K562 (cell line): ENCODE measurements at regions not wholly inside any gene's neighbourhood (a gene's known extent, or its start where the extent isn't known, plus 50 kb on each side); places are given as distances from the start of the nearest gene placed in this dataset.

Experiments
- ATAC-seq: fragments of 200-7000 bp; cut with Tn5 transposase; 3 replicates; pipeline ENCODE4 v1.9.1; 2020; ENCODE audit warnings: moderate library complexity
- BruUV-seq: library from RNA; stranded (reverse); fragments of 400-500 nt; replicated peaks from 2 replicates; lab custom pipeline; 2021; lab: Mats Ljungman, UMichigan
- CTCF ChIA-PET: fragments of 300-600 bp; formaldehyde crosslinking; extraction: SDS; loops from one replicate; lab custom pipeline; 2021; ENCODE audit warnings: low intra/inter-chr PET ratio; lab: Yijun Ruan, JAX
- POLR2A ChIA-PET: fragments of 300-600, 350-650 bp; sonication (Branson Sonifier 250); formaldehyde crosslinking; extraction: SDS; loops from one replicate; lab custom pipeline; 2021; ENCODE audit warnings: antibody characterized with exemption, inconsistent platforms; lab: Yijun Ruan, JAX
- DNase-seq, 4 experiments: peaks; one replicate each; pipeline versions ENCODE4 v3.0.0 to v3.0.0-alpha.2; 2011 to 2018; ENCODE audit warnings: low spot score in 3 of 4, mixed read lengths in 3 of 4; ENCODE audit errors: extremely low read depth in 1 of 4
- FAIRE-seq: peaks from 2 replicates; lab custom pipeline; 2011; peaks lifted over from hg19 to GRCh38; lab: Jason Lieb, UNC
- H2AFZ ChIP-seq: 2 replicates; pipeline ENCODE4 v1.6.0; 2011; ENCODE audit warnings: low read depth, low read length, control low read depth, inconsistent platforms
- H3K27ac ChIP-seq: fragments of 200-600 bp; 3 replicates; pipeline ENCODE4 v1.8.0; 2011; ENCODE audit warnings: low read depth, mild to moderate bottlenecking, control low read depth, inconsistent platforms, low read length, moderate library complexity, mixed read lengths; ENCODE audit errors: extremely low read depth
- H3K27me3 ChIP-seq, 2 experiments: fragments of 300-600 bp in 1 of 2; 2 replicates in 1 of 2; 3 replicates in 1 of 2; pipeline versions ENCODE4 v1.6.0 to v1.8.0; 2011; ENCODE audit warnings: inconsistent platforms in 2 of 2, low read length in 2 of 2, mild to moderate bottlenecking in 1 of 2, mixed read lengths in 1 of 2, moderate library complexity in 1 of 2; ENCODE audit not compliant: control insufficient read depth in 2 of 2, insufficient read depth in 2 of 2
- H3K36me3 ChIP-seq: fragments of 300-600 bp; 3 replicates; pipeline ENCODE4 v1.8.0; 2011; ENCODE audit warnings: mild to moderate bottlenecking, low read length, inconsistent platforms; ENCODE audit not compliant: control insufficient read depth, insufficient read depth
- H3K4me1 ChIP-seq, 2 experiments: fragments of 200-600 bp in 1 of 2; replicated peaks in 1 of 2; 2 replicates in 1 of 2; 3 replicates in 1 of 2; pipeline versions ENCODE4 v1.5.1 to v1.8.0; 2011; ENCODE audit warnings: inconsistent platforms in 2 of 2, low read length in 2 of 2, mild to moderate bottlenecking in 1 of 2, mixed read lengths in 1 of 2, moderate library complexity in 1 of 2; ENCODE audit not compliant: control insufficient read depth in 2 of 2, insufficient read depth in 2 of 2
- H3K4me2 ChIP-seq: 2 replicates; pipeline ENCODE4 v1.6.1; 2011; ENCODE audit warnings: low read length, control low read depth, inconsistent platforms, mixed read lengths; ENCODE audit not compliant: insufficient read depth
- H3K4me3 ChIP-seq: fragments of 200-600 bp; sonication (generic), shearing (Covaris generic); 2 replicates; pipeline ENCODE4 v1.5.1; 2016; ENCODE audit warnings: control low read depth, inconsistent platforms
- H3K79me2 ChIP-seq: fragments of 200-600 bp; 3 replicates; pipeline ENCODE4 v1.8.0; 2011; ENCODE audit warnings: low read length, inconsistent platforms; ENCODE audit not compliant: control insufficient read depth, insufficient read depth
- H3K9ac ChIP-seq, 2 experiments: 2 replicates each; pipeline versions ENCODE4 v1.6.0 to v1.6.1; 2011; ENCODE audit warnings: low read depth in 2 of 2, low read length in 2 of 2, control low read depth in 1 of 2, inconsistent platforms in 1 of 2, mild to moderate bottlenecking in 1 of 2, mixed read lengths in 1 of 2; ENCODE audit not compliant: insufficient read depth in 1 of 2
- H3K9me1 ChIP-seq: one replicate; pipeline ENCODE4 v1.6.0; 2011; ENCODE audit warnings: inconsistent platforms, mild to moderate bottlenecking, low read length, moderate library complexity; ENCODE audit not compliant: control insufficient read depth, insufficient read depth
- H3K9me3 ChIP-seq: replicated peaks from 2 replicates; pipeline ENCODE4 v1.5.1; 2011; ENCODE audit warnings: low read depth, low read length, inconsistent platforms; ENCODE audit not compliant: control insufficient read depth, insufficient read depth
- H4K20me1 ChIP-seq: replicated peaks from 2 replicates; pipeline ENCODE4 v1.6.1; 2011; ENCODE audit warnings: low read length, inconsistent platforms, mixed read lengths; ENCODE audit not compliant: control insufficient read depth, insufficient read depth
- CTBP1 ChIP-seq: fragments of 450-650 bp; IDR thresholded peaks from 2 replicates; pipeline ENCODE4 v1.6.1; 2016; ENCODE audit warnings: borderline replicate concordance
- KDM1A ChIP-seq, 2 experiments: fragments of 450-650 bp; IDR thresholded peaks; 2 replicates each; pipeline ENCODE4 v1.6.1; 2016; ENCODE audit warnings: mild to moderate bottlenecking in 2 of 2
- NEUROD1 ChIP-seq: fragments of 150-350 bp; IDR thresholded peaks from 2 replicates; pipeline ENCODE4 v1.6.1; 2014; ENCODE audit warnings: borderline replicate concordance, low read length, low read depth; ENCODE audit not compliant: partially characterized antibody
- RCOR1 ChIP-seq, 2 experiments: IDR thresholded peaks; 2 replicates each; pipeline ENCODE4 v1.6.1; 2012; ENCODE audit warnings: low read depth in 2 of 2, low read length in 2 of 2, borderline replicate concordance in 1 of 2, improper control_type of control experiment in 1 of 2
- SMARCB1 ChIP-seq: IDR thresholded peaks from 2 replicates; pipeline ENCODE4 v1.6.1; 2011; ENCODE audit warnings: improper control_type of control experiment, low read depth; ENCODE audit not compliant: insufficient read length
- ZFX ChIP-seq: sonication (generic); formaldehyde crosslinking; IDR thresholded peaks from 2 replicates; pipeline ENCODE4 v1.8.0; 2022; ENCODE audit warnings: mild to moderate bottlenecking, missing genetic modification reagents, moderate library complexity
- ZNF274 ChIP-seq: IDR thresholded peaks from 2 replicates; pipeline ENCODE4 v1.6.1; 2011; ENCODE audit warnings: low read depth, mild to moderate bottlenecking, low read length, moderate library complexity, borderline replicate concordance
- WGBS: fragments of 100-300 bp; shearing (Covaris generic); methylation state at CpG from one replicate; pipeline ENCODE4 v1.1.6; 2016; ENCODE audit warnings: low coverage, mixed read lengths; ENCODE audit not compliant: insufficient coverage; ENCODE audit errors: missing lambda C conversion rate; 5-methylcytosine and 5-hydroxymethylcytosine counted together
- in situ Hi-C: fragments of 300-500 bp; cut with MboI; formaldehyde crosslinking; loops from 4 replicates; pipeline ENCODE4 v1.15.0; 2018; ENCODE audit warnings: inconsistent platforms, mixed read lengths
- intact Hi-C: fragments of 100-400 bp; cut with micrococcal nuclease; formaldehyde crosslinking; loops from 2 replicates; pipeline ENCODE4 v1.14.2; 2022
- TF ChIP-seq, protein P1 (sequence below): fragments of 250-450 bp; sonication (Bioruptor Pico); IDR thresholded peaks from 2 replicates; pipeline ENCODE4 v1.8.0; 2022; ENCODE audit warnings: moderate library complexity, mild to moderate bottlenecking, inconsistent platforms
- TF ChIP-seq, protein P2 (sequence below), 2 experiments: IDR thresholded peaks; 2 replicates each; pipeline ENCODE4 v1.6.1; 2012; ENCODE audit warnings: improper control_type of control experiment in 2 of 2, low read depth in 2 of 2, low read length in 2 of 2, borderline replicate concordance in 1 of 2

DNA sequence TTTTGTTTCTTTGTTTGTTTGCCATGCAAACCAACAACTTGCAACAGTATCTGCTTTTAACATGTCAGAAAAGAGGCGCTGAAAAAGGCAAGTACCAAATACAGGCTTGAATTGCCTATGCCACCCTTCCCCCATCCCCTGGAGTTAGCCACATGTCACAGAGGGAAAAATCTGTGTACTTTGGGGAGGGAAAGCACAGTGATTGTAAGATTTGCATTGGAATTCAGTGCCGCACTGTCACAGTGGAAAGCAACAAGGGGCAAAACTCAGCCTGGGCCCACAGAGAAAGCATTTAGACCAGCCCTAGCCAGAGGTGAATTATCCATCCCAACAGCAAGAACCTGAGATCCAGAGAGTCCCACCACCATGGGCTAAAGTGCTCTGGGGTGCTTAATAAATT is 52.4 kb upstream of the ACADM start:
- no peaks in the 10 kb centered on the region for H3K27me3 ChIP-seq
- no peaks in the 10 kb centered on the region for H3K36me3 ChIP-seq
- ATAC-seq (peak; percentile 4), DNase-seq (peak in 1 of 4 experiments; percentile 12), FAIRE-seq (no peak)
- H2AFZ ChIP-seq: peak overlapping the region; percentile 89
- intact Hi-C loops: loop anchor here (2.0 kb wide), 1 partner anchor 115 kb away; the partner anchor contains the start of gene RABGGTB
- in situ Hi-C loops: no loop called here
- no peaks in the 10 kb centered on the region for H3K9me3 ChIP-seq
- TF ChIP-seq, protein P1, sequence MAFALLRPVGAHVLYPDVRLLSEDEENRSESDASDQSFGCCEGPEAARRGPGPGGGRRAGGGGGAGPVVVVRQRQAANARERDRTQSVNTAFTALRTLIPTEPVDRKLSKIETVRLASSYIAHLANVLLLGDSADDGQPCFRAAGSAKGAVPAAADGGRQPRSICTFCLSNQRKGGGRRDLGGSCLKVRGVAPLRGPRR (CRISPR knock-in tag): no peak
- TF ChIP-seq RCOR1 (IDR thresholded peaks at IDR 0.05; ENCODE audit: borderline replicate concordance in 1 of 2, low read depth in 2 of 2, low read length in 2 of 2) (0 out of 4 replicates have a peak, but pooled peaks of 1 of the 2 experiments have one; percentile 17), NEUROD1 (peak; percentile 27), ZFX (no peak), KDM1A (IDR thresholded peaks at IDR 0.05) (peak; percentile 76 to 78; a peak in 3 of 4 replicates), SMARCB1 (no peak), CTBP1 (no peak), ZNF274 (no peak)
- TF ChIP-seq, protein P2, sequence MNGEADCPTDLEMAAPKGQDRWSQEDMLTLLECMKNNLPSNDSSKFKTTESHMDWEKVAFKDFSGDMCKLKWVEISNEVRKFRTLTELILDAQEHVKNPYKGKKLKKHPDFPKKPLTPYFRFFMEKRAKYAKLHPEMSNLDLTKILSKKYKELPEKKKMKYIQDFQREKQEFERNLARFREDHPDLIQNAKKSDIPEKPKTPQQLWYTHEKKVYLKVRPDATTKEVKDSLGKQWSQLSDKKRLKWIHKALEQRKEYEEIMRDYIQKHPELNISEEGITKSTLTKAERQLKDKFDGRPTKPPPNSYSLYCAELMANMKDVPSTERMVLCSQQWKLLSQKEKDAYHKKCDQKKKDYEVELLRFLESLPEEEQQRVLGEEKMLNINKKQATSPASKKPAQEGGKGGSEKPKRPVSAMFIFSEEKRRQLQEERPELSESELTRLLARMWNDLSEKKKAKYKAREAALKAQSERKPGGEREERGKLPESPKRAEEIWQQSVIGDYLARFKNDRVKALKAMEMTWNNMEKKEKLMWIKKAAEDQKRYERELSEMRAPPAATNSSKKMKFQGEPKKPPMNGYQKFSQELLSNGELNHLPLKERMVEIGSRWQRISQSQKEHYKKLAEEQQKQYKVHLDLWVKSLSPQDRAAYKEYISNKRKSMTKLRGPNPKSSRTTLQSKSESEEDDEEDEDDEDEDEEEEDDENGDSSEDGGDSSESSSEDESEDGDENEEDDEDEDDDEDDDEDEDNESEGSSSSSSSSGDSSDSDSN (IDR thresholded peaks at IDR 0.05; ENCODE audit: borderline replicate concordance in 1 of 2, low read depth in 2 of 2, low read length in 2 of 2): no peak
- BruUV-seq: no TSS peak
- H3K27ac ChIP-seq: peak overlapping the region; percentile 91
- peak overlapping the region; percentile 3 to 64; a peak in 3 of 4 replicates for H3K9ac ChIP-seq
- H3K4me1 ChIP-seq: peaks cover 7 to 36% of the 10 kb centered on the region in 2 experiments; a peak in 4 of 5 replicates
- no peak overlapping the region for H3K4me3 ChIP-seq
- ChIA-PET POLR2A (no interaction called here), CTCF (no interaction called here)
- WGBS: 90% methylated on average over 2 of the region's 2 CpGs
- H3K9me1 ChIP-seq: no peaks in the 10 kb centered on the region
- H3K79me2 ChIP-seq: peaks cover 69% of the 10 kb centered on the region
- H4K20me1 ChIP-seq: no peaks in the 10 kb centered on the region
- peak overlapping the region; percentile 72 for H3K4me2 ChIP-seq
